ENCODE measurements at regions not wholly inside any gene's neighbourhood (a gene's known extent, or its start where the extent isn't known, plus 50 kb on each side); places are given as distances from the start of the nearest gene placed in this dataset.

GRCh38 chr17:68776451-68776850 is 175.3 kb upstream of the FAM20A start:
- no peak for DNase-seq (ENCODE audit: low spot score, unreplicated experiment)
- Mint-ChIP-seq H3K4me3 (ENCODE audit: low read depth) (no peak overlapping the region), H3K9me3 (ENCODE audit: low read depth) (no peaks in the 10 kb centered on the region), H3K27ac (no peak overlapping the region), H3K27me3 (no peaks in the 10 kb centered on the region), H3K4me1 (ENCODE audit: low read depth) (peaks cover 22% of the 10 kb centered on the region), H3K36me3 (ENCODE audit: insufficient read depth) (no peaks in the 10 kb centered on the region)
- TF ChIP-seq CTCF (IDR thresholded peaks at IDR 0.05; ENCODE audit: unreplicated experiment), result no peak

- Mint-ChIP-seq H3K9me3 (ENCODE audit: low read depth) (no peaks in the 10 kb centered on the region), H3K27me3 (no peaks in the 10 kb centered on the region), H3K27ac (no peak overlapping the region), H3K36me3 (ENCODE audit: insufficient read depth) (no peaks in the 10 kb centered on the region), H3K4me1 (ENCODE audit: low read depth) (peaks cover 22% of the 10 kb centered on the region), H3K4me3 (ENCODE audit: low read depth) (no peak overlapping the region)
- no peak for DNase-seq (ENCODE audit: low spot score, unreplicated experiment)
- no peak for TF ChIP-seq CTCF (IDR thresholded peaks at IDR 0.05; ENCODE audit: unreplicated experiment)
Measured at GRCh38 chr17:68775969-68776368, 174.8 kb upstream of the FAM20A start.

- DNase-seq (ENCODE audit: low spot score, unreplicated experiment), result no peak
- Mint-ChIP-seq H3K27me3 (no peaks in the 10 kb centered on the region), H3K36me3 (ENCODE audit: insufficient read depth) (no peaks in the 10 kb centered on the region), H3K9me3 (ENCODE audit: low read depth) (no peaks in the 10 kb centered on the region), H3K4me3 (ENCODE audit: low read depth) (no peak overlapping the region), H3K27ac (no peak overlapping the region), H3K4me1 (ENCODE audit: low read depth) (peaks cover 22% of the 10 kb centered on the region)
- no peak for TF ChIP-seq CTCF (IDR thresholded peaks at IDR 0.05; ENCODE audit: unreplicated experiment)
Measured at GRCh38 chr17:68775318-68775717, 174.2 kb upstream of the FAM20A start.

- no peaks in the 10 kb centered on the region for H3K27me3 Mint-ChIP-seq
- DNase-seq (ENCODE audit: low spot score, unreplicated experiment), result no peak
- peak; percentile 66 for TF ChIP-seq CTCF (IDR thresholded peaks at IDR 0.05; ENCODE audit: unreplicated experiment)
- H3K27ac Mint-ChIP-seq, result no peak overlapping the region
- no peaks in the 10 kb centered on the region for H3K9me3 Mint-ChIP-seq (ENCODE audit: low read depth)
- H3K4me3 Mint-ChIP-seq (ENCODE audit: low read depth), result no peak overlapping the region
- no peaks in the 10 kb centered on the region for H3K36me3 Mint-ChIP-seq (ENCODE audit: insufficient read depth)
- H3K4me1 Mint-ChIP-seq (ENCODE audit: low read depth), result peaks cover 5% of the 10 kb centered on the region
Measured at GRCh38 chr17:68771867-68772515, 170.8 kb upstream of the FAM20A start.

- no peak for DNase-seq (ENCODE audit: low spot score, unreplicated experiment)
- no peak overlapping the region for H3K4me3 Mint-ChIP-seq (ENCODE audit: low read depth)
- no peaks in the 10 kb centered on the region for H3K9me3 Mint-ChIP-seq (ENCODE audit: low read depth)
- no peaks in the 10 kb centered on the region for H3K27me3 Mint-ChIP-seq
- H3K36me3 Mint-ChIP-seq (ENCODE audit: insufficient read depth), result no peaks in the 10 kb centered on the region
- H3K4me1 Mint-ChIP-seq (ENCODE audit: low read depth), result no peaks in the 10 kb centered on the region
- no peak overlapping the region for H3K27ac Mint-ChIP-seq
- TF ChIP-seq CTCF (IDR thresholded peaks at IDR 0.05; ENCODE audit: unreplicated experiment), result no peak
Measured at GRCh38 chr17:68768804-68769203, 167.6 kb upstream of the FAM20A start.
